Natural killer cell (primary cell): ENCODE measurements at regions not wholly inside any gene's neighbourhood (a gene's known extent, or its start where the extent isn't known, plus 50 kb on each side); places are given as distances from the start of the nearest gene placed in this dataset.
"Not testable (repeated sequence)": the region's sequence is repeated elsewhere in the genome, so short reads cannot be mapped to it uniquely, and the experiment has no call there.

ENCODE experiments used
- ATAC-seq, 3 donors: fragments of 150-1000 bp in 2 of 3; fragments of 200-7000 bp in 1 of 3; cut with Tn5 transposase; 1 replicate in 1 of 3; 2 replicates in 2 of 3; pipeline ENCODE4 v1.10.0; 2021; ENCODE audit warnings: mild to moderate bottlenecking in 2 of 3, moderate library complexity in 2 of 3
- DNase-seq, 2 donors: peaks; one replicate each; pipeline versions ENCODE4 v3.0.0 to v3.0.0-alpha.2; 2013 to 2021; ENCODE audit warnings: mixed read lengths in 1 of 2
- H3K27ac ChIP-seq: one replicate; pipeline ENCODE4 v1.5.1; 2013; ENCODE audit warnings: mild to moderate bottlenecking, low read length
- H3K27me3 ChIP-seq: one replicate; pipeline ENCODE4 v1.6.1; 2013; ENCODE audit warnings: low read length; ENCODE audit not compliant: control insufficient read depth, insufficient read depth
- H3K36me3 ChIP-seq: one replicate; pipeline ENCODE4 v1.6.1; 2013; ENCODE audit warnings: low read length; ENCODE audit not compliant: control insufficient read depth, insufficient read depth
- H3K4me1 ChIP-seq: one replicate; pipeline ENCODE4 v1.6.1; 2013; ENCODE audit warnings: low read length; ENCODE audit not compliant: control insufficient read depth, insufficient read depth
- H3K4me3 ChIP-seq: one replicate; pipeline ENCODE4 v1.5.1; 2013; ENCODE audit warnings: low read length
- H3K9me3 ChIP-seq: one replicate; pipeline ENCODE4 v1.6.1; 2013; ENCODE audit warnings: low read length; ENCODE audit not compliant: control insufficient read depth, insufficient read depth
- H3K27ac Mint-ChIP-seq, 2 donors: one replicate each; pipeline ENCODE4 v1.8.0; 2022; ENCODE audit warnings: mild to moderate bottlenecking in 2 of 2, mixed read lengths in 2 of 2, moderate library complexity in 1 of 2
- H3K27me3 Mint-ChIP-seq, 2 donors: one replicate each; pipeline ENCODE4 v1.8.0; 2022; ENCODE audit warnings: low read depth in 2 of 2, mixed read lengths in 2 of 2
- H3K36me3 Mint-ChIP-seq: one replicate; pipeline ENCODE4 v1.8.0; 2022; ENCODE audit warnings: mixed read lengths
- H3K4me1 Mint-ChIP-seq, 2 donors: one replicate each; pipeline ENCODE4 v1.8.0; 2022; ENCODE audit warnings: mixed read lengths in 2 of 2
- H3K4me3 Mint-ChIP-seq: one replicate; pipeline ENCODE4 v1.8.0; 2022; ENCODE audit warnings: mild to moderate bottlenecking, moderate library complexity, mixed read lengths
- H3K9me3 Mint-ChIP-seq, 2 donors: one replicate each; pipeline ENCODE4 v1.8.0; 2022; ENCODE audit warnings: mixed read lengths in 2 of 2
- CTCF ChIP-seq: fragments of 200-600 bp; IDR thresholded peaks from one replicate; pipeline ENCODE4 v1.8.0; 2022; ENCODE audit warnings: antibody characterized with exemption
- WGBS: methylation state at CpG from one replicate; pipeline ENCODE4 v1.1.7; 2013; ENCODE audit warnings: missing lambda C conversion rate; ENCODE audit not compliant: insufficient coverage; 5-methylcytosine and 5-hydroxymethylcytosine counted together
- intact Hi-C: fragments of 100-400 bp; cut with micrococcal nuclease; formaldehyde crosslinking; loops from one replicate; pipeline ENCODE4 v1.14.2; 2022

- H3K36me3 ChIP-seq = no peaks in the 10 kb centered on the region
- H3K9me3 Mint-ChIP-seq = no peaks in the 10 kb centered on the region
- no peak overlapping the region for H3K27ac Mint-ChIP-seq
- no peak for ATAC-seq
- no peak overlapping the region for H3K4me3 ChIP-seq
- H3K4me3 Mint-ChIP-seq = no peak overlapping the region
- no peaks in the 10 kb centered on the region for H3K4me1 Mint-ChIP-seq
- no peak overlapping the region for H3K27ac ChIP-seq
- no peak for TF ChIP-seq CTCF
- DNase-seq = no peak
- H3K9me3 ChIP-seq = no peaks in the 10 kb centered on the region
- intact Hi-C loops = no loop called here
- H3K27me3 Mint-ChIP-seq = peaks cover 2 to 19% of the 10 kb centered on the region in 2 donors
- no peaks in the 10 kb centered on the region for H3K4me1 ChIP-seq
- no peaks in the 10 kb centered on the region for H3K36me3 Mint-ChIP-seq
- 34% methylated on average over 3 of the region's 3 CpGs for WGBS
- H3K27me3 ChIP-seq = no peaks in the 10 kb centered on the region
Observed at GRCh38 chr7:130789436-130789835, 55.4 kb upstream of the KLF14 start.

DNA sequence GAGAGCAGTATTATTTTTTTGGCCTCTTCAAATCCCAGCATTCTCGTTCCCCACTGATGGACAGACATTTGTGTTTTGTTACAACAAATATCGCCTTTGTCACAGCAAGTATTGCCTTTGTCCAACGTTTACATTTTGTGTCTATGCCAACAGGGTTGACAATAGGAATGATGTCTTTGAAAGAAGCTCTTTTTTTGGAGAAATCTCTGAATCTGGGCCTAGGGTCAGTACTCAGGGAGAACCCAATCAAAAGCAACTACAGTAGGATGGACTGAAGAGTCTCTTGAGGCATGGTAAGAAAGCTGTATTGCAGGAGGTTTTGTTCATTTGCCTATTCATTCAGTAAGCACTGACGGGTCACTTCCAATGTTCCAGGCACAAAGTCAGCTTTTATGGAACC, 57.7 kb upstream of the KLF14 start:
- Mint-ChIP-seq H3K27me3 (peaks cover 0 to 7% of the 10 kb centered on the region in 2 donors), H3K4me3 (no peak overlapping the region), H3K27ac (no peak overlapping the region), H3K9me3 (no peaks in the 10 kb centered on the region), H3K36me3 (no peaks in the 10 kb centered on the region), H3K4me1 (no peaks in the 10 kb centered on the region)
- Histone ChIP-seq H3K27me3 (no peaks in the 10 kb centered on the region), H3K4me1 (no peaks in the 10 kb centered on the region), H3K27ac (no peak overlapping the region), H3K9me3 (no peaks in the 10 kb centered on the region), H3K36me3 (no peaks in the 10 kb centered on the region), H3K4me3 (no peak overlapping the region)
- WGBS = 93% methylated on average over 4 of the region's 4 CpGs
- TF ChIP-seq CTCF = no peak
- intact Hi-C loops = no loop called here
- DNase-seq (no peak), ATAC-seq (no peak)

DNA sequence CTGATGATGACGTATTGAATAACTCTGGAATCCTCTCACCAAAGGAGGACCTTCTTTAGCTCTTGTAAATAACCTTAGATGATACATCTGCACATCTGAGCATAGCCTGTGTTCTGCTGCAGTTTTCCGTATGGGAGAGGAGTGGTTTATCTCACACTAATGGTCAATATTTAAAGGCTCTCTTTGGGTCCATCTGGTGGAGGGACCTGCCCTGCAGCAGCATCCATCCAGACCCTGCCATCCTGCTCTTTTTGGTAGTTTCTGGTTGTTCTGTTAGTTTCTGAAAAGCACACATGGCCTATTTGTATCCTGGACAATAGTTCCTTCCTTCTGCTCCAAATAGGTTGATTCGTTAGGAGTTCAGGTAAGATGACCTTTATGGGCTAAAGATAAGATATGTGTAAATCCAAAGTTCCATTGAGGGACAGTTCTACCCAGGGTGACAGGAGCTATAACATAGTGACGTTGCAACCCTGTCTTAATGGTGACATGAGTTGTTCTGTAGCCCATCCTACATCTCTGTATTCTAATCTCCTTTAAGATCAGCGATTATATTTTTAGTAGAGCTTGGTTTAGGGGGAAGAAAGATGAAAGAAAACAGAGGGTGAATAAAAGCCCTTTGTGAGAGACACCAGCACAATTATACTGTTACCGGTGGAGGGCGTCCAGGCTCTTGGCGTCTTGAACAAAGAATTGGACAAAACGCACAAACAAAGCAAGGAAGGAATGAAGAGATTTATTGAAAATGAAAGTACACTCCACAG, 60.0 kb upstream of the KLF14 start:
- intact Hi-C loops = no loop called here
- Mint-ChIP-seq H3K27me3 (peaks cover 8 to 27% of the 10 kb centered on the region in 2 donors), H3K9me3 (no peaks in the 10 kb centered on the region), H3K27ac (no peak overlapping the region), H3K4me3 (no peak overlapping the region), H3K4me1 (no peaks in the 10 kb centered on the region), H3K36me3 (no peaks in the 10 kb centered on the region)
- 83% methylated on average over 7 of the region's 9 CpGs for WGBS
- Histone ChIP-seq H3K4me3 (no peak overlapping the region), H3K27me3 (no peaks in the 10 kb centered on the region), H3K27ac (no peak overlapping the region), H3K9me3 (no peaks in the 10 kb centered on the region), H3K4me1 (no peaks in the 10 kb centered on the region), H3K36me3 (no peaks in the 10 kb centered on the region)
- TF ChIP-seq CTCF = no peak
- no peak for ATAC-seq
- DNase-seq = no peak

DNA sequence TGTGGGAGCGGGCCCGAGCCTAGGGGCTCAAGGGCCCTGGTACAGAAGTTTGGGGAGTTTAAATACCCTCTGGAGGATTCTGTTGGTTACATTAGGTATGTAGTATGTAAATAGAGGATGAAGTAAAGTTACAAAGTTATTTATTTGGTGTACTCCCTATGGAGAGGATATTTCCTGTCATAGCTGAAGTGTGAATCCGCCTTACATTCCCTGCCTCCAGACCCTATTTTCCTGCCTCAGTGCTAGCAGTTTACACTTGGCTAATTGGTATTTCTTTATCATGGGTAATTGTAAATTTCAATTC, 60.6 kb upstream of the KLF14 start:
- H3K27me3 ChIP-seq = no peaks in the 10 kb centered on the region
- peaks cover 13 to 32% of the 10 kb centered on the region in 2 donors for H3K27me3 Mint-ChIP-seq
- H3K9me3 ChIP-seq = no peaks in the 10 kb centered on the region
- WGBS = 89% methylated on average over 2 of the region's 3 CpGs
- no peak for DNase-seq
- H3K36me3 ChIP-seq = no peaks in the 10 kb centered on the region
- no peak overlapping the region for H3K27ac ChIP-seq
- H3K4me3 Mint-ChIP-seq = no peak overlapping the region
- intact Hi-C loops = no loop called here
- H3K4me1 Mint-ChIP-seq = no peaks in the 10 kb centered on the region
- no peak overlapping the region for H3K27ac Mint-ChIP-seq
- no peak for ATAC-seq
- no peak for TF ChIP-seq CTCF
- no peak overlapping the region for H3K4me3 ChIP-seq
- no peaks in the 10 kb centered on the region for H3K9me3 Mint-ChIP-seq
- H3K4me1 ChIP-seq = no peaks in the 10 kb centered on the region
- H3K36me3 Mint-ChIP-seq = no peaks in the 10 kb centered on the region

- ATAC-seq, H3K27ac ChIP-seq, H3K36me3 Mint-ChIP-seq, DNase-seq, H3K9me3 ChIP-seq, H3K4me1 ChIP-seq, H3K36me3 ChIP-seq, H3K4me3 Mint-ChIP-seq, H3K27me3 ChIP-seq, H3K9me3 Mint-ChIP-seq, H3K4me1 Mint-ChIP-seq, H3K4me3 ChIP-seq, H3K27ac Mint-ChIP-seq, intact Hi-C loops: not testable (repeated sequence)
- no CpG with 5 or more reads among the region's 2 CpGs for WGBS
- H3K27me3 Mint-ChIP-seq = peaks cover 22 to 47% of the 10 kb centered on the region in 2 donors
Observed at GRCh38 chr7:130796425-130796824, 62.4 kb upstream of the KLF14 start.
